ENCODE measurements at regions not wholly inside any gene's neighbourhood (a gene's known extent, or its start where the extent isn't known, plus 50 kb on each side); places are given as distances from the start of the nearest gene placed in this dataset.

DNA sequence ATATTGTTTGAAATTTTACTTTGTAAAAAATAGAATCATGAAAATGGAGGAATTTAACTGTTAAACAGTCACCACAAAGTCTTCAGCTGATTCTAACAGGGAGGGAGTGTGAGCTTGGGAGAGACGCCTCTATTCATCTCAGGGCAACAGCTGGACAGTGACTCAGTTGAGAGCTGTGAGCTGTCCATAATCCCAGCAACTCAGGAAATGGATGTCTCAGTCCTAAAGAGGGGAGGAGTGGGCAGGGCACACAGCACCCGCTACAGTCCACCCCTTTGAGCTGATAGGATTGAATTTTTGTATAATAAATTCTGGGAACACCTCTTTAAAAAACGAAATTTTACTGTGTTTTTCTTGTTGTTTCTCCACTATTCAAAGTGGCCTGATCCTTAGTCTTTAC is 255.1 kb upstream of the THUMPD2 start:
- Mint-ChIP-seq H3K27me3 (ENCODE audit: low read depth) (peaks cover 3% of the 10 kb centered on the region; the same call in 1 of the 2 replicates), H3K4me3 (no peak overlapping the region), H3K36me3 (peaks cover 10% of the 10 kb centered on the region), H3K9me3 (peaks cover 32% of the 10 kb centered on the region), H3K27ac (no peak overlapping the region), H3K4me1 (no peaks in the 10 kb centered on the region)
- DNase-seq (ENCODE audit: low spot score) (no peak), ATAC-seq (no peak)
- POLR2A ChIA-PET = no interaction called here
- TF ChIP-seq ZNF138 (CRISPR knock-in tag; conservative IDR thresholded peaks at IDR 0.05) (no peak), CBFB (CRISPR knock-in tag; IDR thresholded peaks at IDR 0.05; ENCODE audit: low read depth) (no peak), MYBL2 (CRISPR knock-in tag; IDR thresholded peaks at IDR 0.05) (no peak), FOXP1 (CRISPR knock-in tag; IDR thresholded peaks at IDR 0.05; ENCODE audit: borderline replicate concordance) (no peak), SMAD4 (CRISPR knock-in tag; IDR thresholded peaks at IDR 0.05) (no peak), ZNF121 (CRISPR knock-in tag; IDR thresholded peaks at IDR 0.05) (no peak), NFE2L1 (CRISPR knock-in tag; IDR thresholded peaks at IDR 0.05) (no peak), GABPB1 (CRISPR knock-in tag; IDR thresholded peaks at IDR 0.05) (no peak), CREM (CRISPR knock-in tag; IDR thresholded peaks at IDR 0.05) (no peak)
- TF ChIP-seq, protein P1, sequence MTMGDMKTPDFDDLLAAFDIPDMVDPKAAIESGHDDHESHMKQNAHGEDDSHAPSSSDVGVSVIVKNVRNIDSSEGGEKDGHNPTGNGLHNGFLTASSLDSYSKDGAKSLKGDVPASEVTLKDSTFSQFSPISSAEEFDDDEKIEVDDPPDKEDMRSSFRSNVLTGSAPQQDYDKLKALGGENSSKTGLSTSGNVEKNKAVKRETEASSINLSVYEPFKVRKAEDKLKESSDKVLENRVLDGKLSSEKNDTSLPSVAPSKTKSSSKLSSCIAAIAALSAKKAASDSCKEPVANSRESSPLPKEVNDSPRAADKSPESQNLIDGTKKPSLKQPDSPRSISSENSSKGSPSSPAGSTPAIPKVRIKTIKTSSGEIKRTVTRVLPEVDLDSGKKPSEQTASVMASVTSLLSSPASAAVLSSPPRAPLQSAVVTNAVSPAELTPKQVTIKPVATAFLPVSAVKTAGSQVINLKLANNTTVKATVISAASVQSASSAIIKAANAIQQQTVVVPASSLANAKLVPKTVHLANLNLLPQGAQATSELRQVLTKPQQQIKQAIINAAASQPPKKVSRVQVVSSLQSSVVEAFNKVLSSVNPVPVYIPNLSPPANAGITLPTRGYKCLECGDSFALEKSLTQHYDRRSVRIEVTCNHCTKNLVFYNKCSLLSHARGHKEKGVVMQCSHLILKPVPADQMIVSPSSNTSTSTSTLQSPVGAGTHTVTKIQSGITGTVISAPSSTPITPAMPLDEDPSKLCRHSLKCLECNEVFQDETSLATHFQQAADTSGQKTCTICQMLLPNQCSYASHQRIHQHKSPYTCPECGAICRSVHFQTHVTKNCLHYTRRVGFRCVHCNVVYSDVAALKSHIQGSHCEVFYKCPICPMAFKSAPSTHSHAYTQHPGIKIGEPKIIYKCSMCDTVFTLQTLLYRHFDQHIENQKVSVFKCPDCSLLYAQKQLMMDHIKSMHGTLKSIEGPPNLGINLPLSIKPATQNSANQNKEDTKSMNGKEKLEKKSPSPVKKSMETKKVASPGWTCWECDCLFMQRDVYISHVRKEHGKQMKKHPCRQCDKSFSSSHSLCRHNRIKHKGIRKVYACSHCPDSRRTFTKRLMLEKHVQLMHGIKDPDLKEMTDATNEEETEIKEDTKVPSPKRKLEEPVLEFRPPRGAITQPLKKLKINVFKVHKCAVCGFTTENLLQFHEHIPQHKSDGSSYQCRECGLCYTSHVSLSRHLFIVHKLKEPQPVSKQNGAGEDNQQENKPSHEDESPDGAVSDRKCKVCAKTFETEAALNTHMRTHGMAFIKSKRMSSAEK (CRISPR knock-in tag; IDR thresholded peaks at IDR 0.05; ENCODE audit: borderline replicate concordance) = no peak
- TF ChIP-seq, protein P2, sequence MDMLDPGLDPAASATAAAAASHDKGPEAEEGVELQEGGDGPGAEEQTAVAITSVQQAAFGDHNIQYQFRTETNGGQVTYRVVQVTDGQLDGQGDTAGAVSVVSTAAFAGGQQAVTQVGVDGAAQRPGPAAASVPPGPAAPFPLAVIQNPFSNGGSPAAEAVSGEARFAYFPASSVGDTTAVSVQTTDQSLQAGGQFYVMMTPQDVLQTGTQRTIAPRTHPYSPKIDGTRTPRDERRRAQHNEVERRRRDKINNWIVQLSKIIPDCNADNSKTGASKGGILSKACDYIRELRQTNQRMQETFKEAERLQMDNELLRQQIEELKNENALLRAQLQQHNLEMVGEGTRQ (CRISPR knock-in tag; IDR thresholded peaks at IDR 0.05) = no peak
- TF ChIP-seq, protein P3, sequence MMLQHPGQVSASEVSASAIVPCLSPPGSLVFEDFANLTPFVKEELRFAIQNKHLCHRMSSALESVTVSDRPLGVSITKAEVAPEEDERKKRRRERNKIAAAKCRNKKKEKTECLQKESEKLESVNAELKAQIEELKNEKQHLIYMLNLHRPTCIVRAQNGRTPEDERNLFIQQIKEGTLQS (CRISPR knock-in tag; conservative IDR thresholded peaks at IDR 0.05) = no peak
- TF ChIP-seq, protein P4, sequence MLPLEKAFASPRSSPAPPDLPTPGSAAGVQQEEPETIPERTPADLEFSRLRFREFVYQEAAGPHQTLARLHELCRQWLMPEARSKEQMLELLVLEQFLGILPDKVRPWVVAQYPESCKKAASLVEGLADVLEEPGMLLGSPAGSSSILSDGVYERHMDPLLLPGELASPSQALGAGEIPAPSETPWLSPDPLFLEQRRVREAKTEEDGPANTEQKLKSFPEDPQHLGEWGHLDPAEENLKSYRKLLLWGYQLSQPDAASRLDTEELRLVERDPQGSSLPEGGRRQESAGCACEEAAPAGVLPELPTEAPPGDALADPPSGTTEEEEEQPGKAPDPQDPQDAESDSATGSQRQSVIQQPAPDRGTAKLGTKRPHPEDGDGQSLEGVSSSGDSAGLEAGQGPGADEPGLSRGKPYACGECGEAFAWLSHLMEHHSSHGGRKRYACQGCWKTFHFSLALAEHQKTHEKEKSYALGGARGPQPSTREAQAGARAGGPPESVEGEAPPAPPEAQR (CRISPR knock-in tag; IDR thresholded peaks at IDR 0.05) = no peak
- TF ChIP-seq, protein P5, sequence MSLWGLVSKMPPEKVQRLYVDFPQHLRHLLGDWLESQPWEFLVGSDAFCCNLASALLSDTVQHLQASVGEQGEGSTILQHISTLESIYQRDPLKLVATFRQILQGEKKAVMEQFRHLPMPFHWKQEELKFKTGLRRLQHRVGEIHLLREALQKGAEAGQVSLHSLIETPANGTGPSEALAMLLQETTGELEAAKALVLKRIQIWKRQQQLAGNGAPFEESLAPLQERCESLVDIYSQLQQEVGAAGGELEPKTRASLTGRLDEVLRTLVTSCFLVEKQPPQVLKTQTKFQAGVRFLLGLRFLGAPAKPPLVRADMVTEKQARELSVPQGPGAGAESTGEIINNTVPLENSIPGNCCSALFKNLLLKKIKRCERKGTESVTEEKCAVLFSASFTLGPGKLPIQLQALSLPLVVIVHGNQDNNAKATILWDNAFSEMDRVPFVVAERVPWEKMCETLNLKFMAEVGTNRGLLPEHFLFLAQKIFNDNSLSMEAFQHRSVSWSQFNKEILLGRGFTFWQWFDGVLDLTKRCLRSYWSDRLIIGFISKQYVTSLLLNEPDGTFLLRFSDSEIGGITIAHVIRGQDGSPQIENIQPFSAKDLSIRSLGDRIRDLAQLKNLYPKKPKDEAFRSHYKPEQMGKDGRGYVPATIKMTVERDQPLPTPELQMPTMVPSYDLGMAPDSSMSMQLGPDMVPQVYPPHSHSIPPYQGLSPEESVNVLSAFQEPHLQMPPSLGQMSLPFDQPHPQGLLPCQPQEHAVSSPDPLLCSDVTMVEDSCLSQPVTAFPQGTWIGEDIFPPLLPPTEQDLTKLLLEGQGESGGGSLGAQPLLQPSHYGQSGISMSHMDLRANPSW (CRISPR knock-in tag; conservative IDR thresholded peaks at IDR 0.05; ENCODE audit: low read depth) = no peak
- CTCF ChIA-PET = no interaction called here

DNA sequence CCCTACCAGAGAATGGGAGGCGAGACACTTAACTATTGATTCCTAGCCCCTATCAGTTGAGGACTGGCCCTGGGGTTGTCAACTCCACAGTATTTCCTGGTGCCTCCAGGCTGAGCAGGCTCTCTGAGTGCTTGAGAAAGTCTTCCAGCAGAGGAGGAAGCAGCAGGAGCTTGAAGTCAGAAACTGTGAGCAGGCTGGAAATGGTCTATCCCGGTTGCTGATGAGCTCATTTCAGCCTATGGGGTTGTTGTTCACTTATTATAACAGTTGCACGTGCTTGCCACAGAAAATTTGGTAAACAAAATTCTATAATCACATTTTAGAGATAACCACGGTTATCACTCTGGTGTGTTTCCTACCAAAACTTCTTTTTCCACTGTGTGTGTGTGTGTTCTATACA is 254.7 kb upstream of the THUMPD2 start:
- no peak overlapping the region for H3K27ac Mint-ChIP-seq
- CTCF ChIA-PET = no interaction called here
- DNase-seq (ENCODE audit: low spot score) (no peak), ATAC-seq (no peak)
- H3K27me3 Mint-ChIP-seq (ENCODE audit: low read depth) = peaks cover 3% of the 10 kb centered on the region; the same call in 1 of the 2 replicates
- H3K4me1 Mint-ChIP-seq = no peaks in the 10 kb centered on the region
- H3K4me3 Mint-ChIP-seq = no peak overlapping the region
- H3K9me3 Mint-ChIP-seq = peaks cover 32% of the 10 kb centered on the region
- peaks cover 10% of the 10 kb centered on the region for H3K36me3 Mint-ChIP-seq
- POLR2A ChIA-PET = no interaction called here
- TF ChIP-seq KAT7 (CRISPR knock-in tag; IDR thresholded peaks at IDR 0.05; ENCODE audit: borderline replicate concordance) = no peak
- TF ChIP-seq, protein P6, sequence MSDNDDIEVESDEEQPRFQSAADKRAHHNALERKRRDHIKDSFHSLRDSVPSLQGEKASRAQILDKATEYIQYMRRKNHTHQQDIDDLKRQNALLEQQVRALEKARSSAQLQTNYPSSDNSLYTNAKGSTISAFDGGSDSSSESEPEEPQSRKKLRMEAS (CRISPR knock-in tag; IDR thresholded peaks at IDR 0.05) = no peak
- TF ChIP-seq MYBL2 (CRISPR knock-in tag; IDR thresholded peaks at IDR 0.05) = no peak
- no peak for TF ChIP-seq ZNF263 (CRISPR knock-in tag; IDR thresholded peaks at IDR 0.05; ENCODE audit: low read depth)
- no peak for TF ChIP-seq ESRRA (CRISPR knock-in tag; IDR thresholded peaks at IDR 0.05; ENCODE audit: borderline replicate concordance)
- TF ChIP-seq, protein P7, sequence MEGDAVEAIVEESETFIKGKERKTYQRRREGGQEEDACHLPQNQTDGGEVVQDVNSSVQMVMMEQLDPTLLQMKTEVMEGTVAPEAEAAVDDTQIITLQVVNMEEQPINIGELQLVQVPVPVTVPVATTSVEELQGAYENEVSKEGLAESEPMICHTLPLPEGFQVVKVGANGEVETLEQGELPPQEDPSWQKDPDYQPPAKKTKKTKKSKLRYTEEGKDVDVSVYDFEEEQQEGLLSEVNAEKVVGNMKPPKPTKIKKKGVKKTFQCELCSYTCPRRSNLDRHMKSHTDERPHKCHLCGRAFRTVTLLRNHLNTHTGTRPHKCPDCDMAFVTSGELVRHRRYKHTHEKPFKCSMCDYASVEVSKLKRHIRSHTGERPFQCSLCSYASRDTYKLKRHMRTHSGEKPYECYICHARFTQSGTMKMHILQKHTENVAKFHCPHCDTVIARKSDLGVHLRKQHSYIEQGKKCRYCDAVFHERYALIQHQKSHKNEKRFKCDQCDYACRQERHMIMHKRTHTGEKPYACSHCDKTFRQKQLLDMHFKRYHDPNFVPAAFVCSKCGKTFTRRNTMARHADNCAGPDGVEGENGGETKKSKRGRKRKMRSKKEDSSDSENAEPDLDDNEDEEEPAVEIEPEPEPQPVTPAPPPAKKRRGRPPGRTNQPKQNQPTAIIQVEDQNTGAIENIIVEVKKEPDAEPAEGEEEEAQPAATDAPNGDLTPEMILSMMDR (IDR thresholded peaks at IDR 0.05) = no peak
- TF ChIP-seq, protein P8, sequence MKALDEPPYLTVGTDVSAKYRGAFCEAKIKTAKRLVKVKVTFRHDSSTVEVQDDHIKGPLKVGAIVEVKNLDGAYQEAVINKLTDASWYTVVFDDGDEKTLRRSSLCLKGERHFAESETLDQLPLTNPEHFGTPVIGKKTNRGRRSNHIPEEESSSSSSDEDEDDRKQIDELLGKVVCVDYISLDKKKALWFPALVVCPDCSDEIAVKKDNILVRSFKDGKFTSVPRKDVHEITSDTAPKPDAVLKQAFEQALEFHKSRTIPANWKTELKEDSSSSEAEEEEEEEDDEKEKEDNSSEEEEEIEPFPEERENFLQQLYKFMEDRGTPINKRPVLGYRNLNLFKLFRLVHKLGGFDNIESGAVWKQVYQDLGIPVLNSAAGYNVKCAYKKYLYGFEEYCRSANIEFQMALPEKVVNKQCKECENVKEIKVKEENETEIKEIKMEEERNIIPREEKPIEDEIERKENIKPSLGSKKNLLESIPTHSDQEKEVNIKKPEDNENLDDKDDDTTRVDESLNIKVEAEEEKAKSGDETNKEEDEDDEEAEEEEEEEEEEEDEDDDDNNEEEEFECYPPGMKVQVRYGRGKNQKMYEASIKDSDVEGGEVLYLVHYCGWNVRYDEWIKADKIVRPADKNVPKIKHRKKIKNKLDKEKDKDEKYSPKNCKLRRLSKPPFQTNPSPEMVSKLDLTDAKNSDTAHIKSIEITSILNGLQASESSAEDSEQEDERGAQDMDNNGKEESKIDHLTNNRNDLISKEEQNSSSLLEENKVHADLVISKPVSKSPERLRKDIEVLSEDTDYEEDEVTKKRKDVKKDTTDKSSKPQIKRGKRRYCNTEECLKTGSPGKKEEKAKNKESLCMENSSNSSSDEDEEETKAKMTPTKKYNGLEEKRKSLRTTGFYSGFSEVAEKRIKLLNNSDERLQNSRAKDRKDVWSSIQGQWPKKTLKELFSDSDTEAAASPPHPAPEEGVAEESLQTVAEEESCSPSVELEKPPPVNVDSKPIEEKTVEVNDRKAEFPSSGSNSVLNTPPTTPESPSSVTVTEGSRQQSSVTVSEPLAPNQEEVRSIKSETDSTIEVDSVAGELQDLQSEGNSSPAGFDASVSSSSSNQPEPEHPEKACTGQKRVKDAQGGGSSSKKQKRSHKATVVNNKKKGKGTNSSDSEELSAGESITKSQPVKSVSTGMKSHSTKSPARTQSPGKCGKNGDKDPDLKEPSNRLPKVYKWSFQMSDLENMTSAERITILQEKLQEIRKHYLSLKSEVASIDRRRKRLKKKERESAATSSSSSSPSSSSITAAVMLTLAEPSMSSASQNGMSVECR (CRISPR knock-in tag; IDR thresholded peaks at IDR 0.05; ENCODE audit: borderline replicate concordance) = no peak

Data from WTC11 (cell line).